ENCODE measurements at regions not wholly inside any gene's neighbourhood (a gene's known extent, or its start where the extent isn't known, plus 50 kb on each side); places are given as distances from the start of the nearest gene placed in this dataset.

DNA sequence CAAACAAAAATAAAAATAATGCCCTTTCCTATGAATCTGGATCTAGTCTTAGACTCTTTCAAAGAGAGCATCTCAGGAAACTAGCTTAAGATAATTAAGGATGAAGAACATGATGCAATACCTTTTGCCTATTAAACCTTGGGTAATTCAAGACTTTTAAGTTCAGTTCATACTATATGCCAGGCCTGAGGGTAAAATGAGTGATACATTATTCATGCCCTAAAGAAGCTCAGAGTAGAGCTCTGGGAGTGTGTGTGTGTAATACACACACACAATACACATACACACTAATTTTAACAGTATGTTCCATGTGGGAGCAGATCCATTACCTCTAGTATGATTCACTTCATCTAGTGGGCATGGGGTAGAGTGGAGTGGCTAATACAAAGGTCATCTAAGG is 651.4 kb upstream of the CHORDC1 start:
- TF ChIP-seq, protein P1, sequence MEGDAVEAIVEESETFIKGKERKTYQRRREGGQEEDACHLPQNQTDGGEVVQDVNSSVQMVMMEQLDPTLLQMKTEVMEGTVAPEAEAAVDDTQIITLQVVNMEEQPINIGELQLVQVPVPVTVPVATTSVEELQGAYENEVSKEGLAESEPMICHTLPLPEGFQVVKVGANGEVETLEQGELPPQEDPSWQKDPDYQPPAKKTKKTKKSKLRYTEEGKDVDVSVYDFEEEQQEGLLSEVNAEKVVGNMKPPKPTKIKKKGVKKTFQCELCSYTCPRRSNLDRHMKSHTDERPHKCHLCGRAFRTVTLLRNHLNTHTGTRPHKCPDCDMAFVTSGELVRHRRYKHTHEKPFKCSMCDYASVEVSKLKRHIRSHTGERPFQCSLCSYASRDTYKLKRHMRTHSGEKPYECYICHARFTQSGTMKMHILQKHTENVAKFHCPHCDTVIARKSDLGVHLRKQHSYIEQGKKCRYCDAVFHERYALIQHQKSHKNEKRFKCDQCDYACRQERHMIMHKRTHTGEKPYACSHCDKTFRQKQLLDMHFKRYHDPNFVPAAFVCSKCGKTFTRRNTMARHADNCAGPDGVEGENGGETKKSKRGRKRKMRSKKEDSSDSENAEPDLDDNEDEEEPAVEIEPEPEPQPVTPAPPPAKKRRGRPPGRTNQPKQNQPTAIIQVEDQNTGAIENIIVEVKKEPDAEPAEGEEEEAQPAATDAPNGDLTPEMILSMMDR (IDR thresholded peaks at IDR 0.05): no peak
- no peak for TF ChIP-seq POLR2A (IDR thresholded peaks at IDR 0.05)
- TF ChIP-seq EP300 (IDR thresholded peaks at IDR 0.05): no peak

All from ovary (tissue), 3 donors.